Ishikawa (cell line): ENCODE measurements at regions not wholly inside any gene's neighbourhood (a gene's known extent, or its start where the extent isn't known, plus 50 kb on each side); places are given as distances from the start of the nearest gene placed in this dataset.

Experiments used
- CEBPB ChIP-seq: IDR thresholded peaks from 2 replicates; pipeline ENCODE4 v1.6.1; 2012
- MAX ChIP-seq: IDR thresholded peaks from 2 replicates; pipeline ENCODE4 v1.6.1; 2012

GRCh38 chr12:90888316-90888715 lies 66.7 kb downstream of the CCER1 start:
- no peak for TF ChIP-seq MAX
- no peak for TF ChIP-seq CEBPB
